Activated T-cell treated with anti-CD3 and anti-CD28 coated beads for 48 hours (primary cell): ENCODE measurements at regions not wholly inside any gene's neighbourhood (a gene's known extent, or its start where the extent isn't known, plus 50 kb on each side); places are given as distances from the start of the nearest gene placed in this dataset.

Experiments
- DNase-seq: peaks from one replicate; pipeline ENCODE4 v3.0.0-alpha.2; 2020; ENCODE audit warnings: low read depth

GRCh38 chr17:6325051-6325450 is 109.9 kb downstream of the AIPL1 start:
- DNase-seq, result no peak

GRCh38 chr17:6323626-6324356 is 111.1 kb downstream of the AIPL1 start:
- DNase-seq, result no peak

- no peak for DNase-seq
These were observed 112.6 kb downstream of the AIPL1 start for GRCh38 chr17:6322316-6322715.

- DNase-seq, result no peak
These were observed 120.6 kb downstream of the AIPL1 start for GRCh38 chr17:6314311-6314710.

- no peak for DNase-seq
These were observed 121.1 kb downstream of the AIPL1 start for GRCh38 chr17:6313835-6314234.

- DNase-seq, result no peak
These were observed 128.1 kb downstream of the AIPL1 start for GRCh38 chr17:6306820-6307219.

- no peak for DNase-seq
These were observed 129.1 kb downstream of the AIPL1 start for GRCh38 chr17:6305613-6306360.

GRCh38 chr17:6304894-6305612 is 129.9 kb downstream of the AIPL1 start:
- DNase-seq, result no peak

- no peak for DNase-seq
These were observed 131.3 kb downstream of the AIPL1 start for GRCh38 chr17:6303664-6304063.

- no peak for DNase-seq
These were observed 135.6 kb downstream of the AIPL1 start for GRCh38 chr17:6299275-6299674.

GRCh38 chr17:6297960-6298359 is 137.0 kb downstream of the AIPL1 start:
- no peak for DNase-seq

GRCh38 chr17:6297119-6297518 is 137.8 kb downstream of the AIPL1 start:
- DNase-seq, result no peak

- no peak for DNase-seq
These were observed 144.3 kb downstream of the AIPL1 start for GRCh38 chr17:6290488-6291196.

- no peak for DNase-seq
These were observed 148.7 kb downstream of the AIPL1 start for GRCh38 chr17:6286233-6286632.

GRCh38 chr17:6285486-6285885 is 149.4 kb downstream of the AIPL1 start:
- no peak for DNase-seq

- DNase-seq, result peak; percentile 1
These were observed 155.3 kb downstream of the AIPL1 start for GRCh38 chr17:6279659-6280058.

GRCh38 chr17:6278376-6278775 is 156.5 kb downstream of the AIPL1 start:
- no peak for DNase-seq

- DNase-seq, result no peak
These were observed 158.2 kb downstream of the AIPL1 start for GRCh38 chr17:6276711-6277110.

- DNase-seq, result no peak
These were observed 160.6 kb downstream of the AIPL1 start for GRCh38 chr17:6274310-6274709.

GRCh38 chr17:6269478-6269877 is 165.4 kb downstream of the AIPL1 start:
- peak; percentile 11 for DNase-seq

- DNase-seq, result no peak
These were observed 173.5 kb downstream of the AIPL1 start for GRCh38 chr17:6261466-6261865.

GRCh38 chr17:6259899-6260298 is 175.0 kb downstream of the AIPL1 start:
- no peak for DNase-seq
